B cell (primary cell): ENCODE measurements at regions not wholly inside any gene's neighbourhood (a gene's known extent, or its start where the extent isn't known, plus 50 kb on each side); places are given as distances from the start of the nearest gene placed in this dataset.

Source experiments
- ATAC-seq: fragments of 200-7000 bp; cut with Tn5 transposase; one replicate; pipeline ENCODE4 v1.10.0; 2021; ENCODE audit warnings: low read depth, mild to moderate bottlenecking, moderate number of reproducible peaks, moderate library complexity
- CTCF ChIA-PET: fragments of 350-600 bp; sonication (Branson Sonifier 250); formaldehyde crosslinking; loops from one replicate; lab custom pipeline; 2021; ENCODE audit warnings: antibody characterized with exemption, inconsistent platforms; lab: Charles Lee
- POLR2A ChIA-PET: fragments of 350-600 bp; sonication (Branson Sonifier 250); formaldehyde crosslinking; loops from one replicate; lab custom pipeline; 2021; ENCODE audit warnings: antibody characterized with exemption; lab: Charles Lee
- DNase-seq: peaks from one replicate; pipeline ENCODE4 v3.0.0; 2013
- H2AFZ ChIP-seq: 2 replicates; pipeline ENCODE4 v1.6.1; 2012; ENCODE audit warnings: mild to moderate bottlenecking, low read depth, low read length; ENCODE audit not compliant: insufficient read depth, poor library complexity, severe bottlenecking
- H3K27ac ChIP-seq, 2 donors: 1 replicate in 1 of 2; 2 replicates in 1 of 2; pipeline ENCODE4 v1.5.1; 2012 to 2013; ENCODE audit warnings: low read length in 2 of 2, mild to moderate bottlenecking in 2 of 2, moderate library complexity in 1 of 2
- H3K27me3 ChIP-seq, 4 experiments: fragments of 200-600 bp in 1 of 4; sonication (generic) in 1 of 4; replicated peaks in 1 of 4; 1 replicate in 2 of 4; 2 replicates in 2 of 4; pipeline versions ENCODE4 v1.6.1 to v1.7.0; 2013 to 2016; ENCODE audit warnings: low read length in 3 of 4, mild to moderate bottlenecking in 2 of 4, mixed read lengths in 1 of 4, moderate library complexity in 1 of 4; ENCODE audit not compliant: insufficient read depth in 4 of 4, control insufficient read depth in 3 of 4; ENCODE audit errors: control extremely low read depth in 1 of 4
- H3K36me3 ChIP-seq, 2 experiments: replicated peaks in 1 of 2; 1 replicate in 1 of 2; 2 replicates in 1 of 2; pipeline versions ENCODE4 v1.6.1 to v1.7.1; 2013; ENCODE audit warnings: low read length in 1 of 2; ENCODE audit not compliant: insufficient read depth in 2 of 2, control insufficient read depth in 1 of 2; ENCODE audit errors: control extremely low read depth in 1 of 2, extremely low read depth in 1 of 2
- H3K4me1 ChIP-seq, 2 donors: fragments of 200-600 bp in 1 of 2; sonication (generic) in 1 of 2; 1 replicate in 1 of 2; 2 replicates in 1 of 2; pipeline versions ENCODE4 v1.5.1 to v1.6.1; 2013 to 2017; ENCODE audit warnings: low read length in 2 of 2; ENCODE audit not compliant: control insufficient read depth in 2 of 2, insufficient read depth in 2 of 2
- H3K4me2 ChIP-seq: replicated peaks from 2 replicates; pipeline ENCODE3; 2012; ENCODE audit warnings: mild to moderate bottlenecking, low read depth, low read length; ENCODE audit not compliant: poor library complexity, severe bottlenecking
- H3K4me3 ChIP-seq, 5 experiments: fragments of 200-600 bp in 1 of 5; sonication (generic) in 1 of 5; 1 replicate in 3 of 5; 2 replicates in 2 of 5; pipeline versions ENCODE4 v1.5.1 to v1.7.0; 2011 to 2016; ENCODE audit warnings: low read length in 4 of 5, mild to moderate bottlenecking in 4 of 5, low read depth in 2 of 5, control low read depth in 1 of 5, moderate library complexity in 1 of 5; ENCODE audit not compliant: insufficient read depth in 1 of 5; ENCODE audit errors: control extremely low read depth in 1 of 5, extremely low read depth in 1 of 5
- H3K79me2 ChIP-seq: fragments of 200-600 bp; sonication (generic); one replicate; pipeline ENCODE4 v1.6.0; 2016; ENCODE audit warnings: low read length; ENCODE audit not compliant: control insufficient read depth, insufficient read depth
- H3K9ac ChIP-seq: fragments of 200-600 bp; sonication (generic); 2 replicates; pipeline ENCODE4 v1.6.1; 2017; ENCODE audit warnings: mild to moderate bottlenecking, low read length, moderate library complexity
- H3K9me3 ChIP-seq, 3 donors: one replicate each; pipeline versions ENCODE4 v1.6.1 to v1.7.1; 2013; ENCODE audit warnings: low read length in 2 of 3; ENCODE audit not compliant: control insufficient read depth in 2 of 3, insufficient read depth in 1 of 3; ENCODE audit errors: control extremely low read depth in 1 of 3
- H4K20me1 ChIP-seq: 2 replicates; pipeline ENCODE4 v1.6.0; 2012; ENCODE audit warnings: mild to moderate bottlenecking, low read length; ENCODE audit not compliant: insufficient read depth, control insufficient read depth, poor library complexity, severe bottlenecking
- H3K27ac Mint-ChIP-seq: one replicate; pipeline ENCODE4 v1.8.0; 2021; ENCODE audit warnings: mixed read lengths
- H3K27me3 Mint-ChIP-seq: one replicate; pipeline ENCODE4 v1.8.0; 2021; ENCODE audit warnings: mixed read lengths
- H3K4me1 Mint-ChIP-seq: one replicate; pipeline ENCODE4 v1.8.0; 2021; ENCODE audit warnings: mixed read lengths
- H3K4me3 Mint-ChIP-seq: one replicate; pipeline ENCODE4 v1.8.0; 2021; ENCODE audit warnings: mixed read lengths
- H3K9me3 Mint-ChIP-seq: one replicate; pipeline ENCODE4 v1.8.0; 2022; ENCODE audit warnings: mixed read lengths; ENCODE audit not compliant: insufficient read depth
- CTCF ChIP-seq: fragments of 200-600 bp; IDR thresholded peaks from one replicate; pipeline ENCODE4 v1.8.0; 2022; ENCODE audit warnings: antibody characterized with exemption, mild to moderate bottlenecking
- EZH2 ChIP-seq: IDR thresholded peaks from 2 replicates; pipeline ENCODE4 v1.6.1; 2012; ENCODE audit warnings: borderline replicate concordance, low read depth, mild to moderate bottlenecking, moderate library complexity, low read length; ENCODE audit not compliant: insufficient read depth, poor library complexity, severe bottlenecking
- WGBS: methylation state at CpG from one replicate; pipeline ENCODE4 v1.1.5; 2013; ENCODE audit warnings: missing lambda C conversion rate; ENCODE audit not compliant: insufficient coverage; 5-methylcytosine and 5-hydroxymethylcytosine counted together
- intact Hi-C: fragments of 100-400 bp; cut with micrococcal nuclease; formaldehyde crosslinking; loops from one replicate; pipeline ENCODE4 v1.10.0; 2022

- Mint-ChIP-seq H3K27me3 (no peaks in the 10 kb centered on the region), H3K27ac (no peak overlapping the region), H3K9me3 (no peaks in the 10 kb centered on the region), H3K4me3 (no peak overlapping the region), H3K4me1 (no peaks in the 10 kb centered on the region)
- ATAC-seq (no peak), DNase-seq (no peak)
- CTCF ChIA-PET, result no interaction called here
- no peak for TF ChIP-seq EZH2
- no peak for TF ChIP-seq CTCF
- H3K27me3 ChIP-seq, result no peaks in the 10 kb centered on the region
- no peaks in the 10 kb centered on the region for H4K20me1 ChIP-seq
- no peaks in the 10 kb centered on the region for H3K9me3 ChIP-seq
- H3K4me2 ChIP-seq, result no peak overlapping the region
- no peaks in the 10 kb centered on the region for H3K36me3 ChIP-seq
- H3K4me1 ChIP-seq, result no peaks in the 10 kb centered on the region
- WGBS, result no CpG with 5 or more reads among the region's 3 CpGs
- no peak overlapping the region for H3K4me3 ChIP-seq
- no peak overlapping the region for H3K9ac ChIP-seq
- H3K27ac ChIP-seq, result no peak overlapping the region
- POLR2A ChIA-PET, result no interaction called here
- intact Hi-C loops, result no loop called here
- no peak overlapping the region for H2AFZ ChIP-seq
- H3K79me2 ChIP-seq, result no peaks in the 10 kb centered on the region
Observed at GRCh38 chr20:10958279-10958678, 284.5 kb upstream of the JAG1 start.

DNA sequence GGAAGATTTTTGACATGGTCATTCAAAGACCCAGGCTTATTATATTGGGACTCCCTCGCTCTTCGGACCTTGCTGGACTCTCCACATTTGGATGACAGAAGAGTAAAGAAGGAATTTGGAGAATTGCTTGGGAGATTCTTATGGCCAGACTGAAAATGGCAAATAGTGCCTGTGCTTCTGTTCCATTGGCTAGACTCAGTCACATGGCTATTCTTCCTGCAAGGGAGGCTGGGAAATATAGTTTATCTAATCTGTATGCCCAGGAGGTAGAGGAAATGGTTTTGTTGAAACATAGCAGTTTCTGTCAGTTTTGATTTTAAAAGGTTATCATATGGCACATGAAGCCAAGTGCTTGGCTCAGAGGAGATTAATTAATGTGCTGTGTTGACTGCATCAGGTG lies 286.6 kb upstream of the JAG1 start:
- H2AFZ ChIP-seq, result no peak overlapping the region
- H3K27me3 ChIP-seq, result no peaks in the 10 kb centered on the region
- Mint-ChIP-seq H3K27me3 (no peaks in the 10 kb centered on the region), H3K9me3 (no peaks in the 10 kb centered on the region), H3K4me3 (no peak overlapping the region), H3K4me1 (no peaks in the 10 kb centered on the region), H3K27ac (no peak overlapping the region)
- H3K4me2 ChIP-seq, result no peak overlapping the region
- ChIA-PET CTCF (no interaction called here), POLR2A (no interaction called here)
- no peak overlapping the region for H3K9ac ChIP-seq
- WGBS, result 92% methylated on average over 2 of the region's 2 CpGs
- no peaks in the 10 kb centered on the region for H4K20me1 ChIP-seq
- H3K4me3 ChIP-seq, result no peak overlapping the region
- H3K79me2 ChIP-seq, result no peaks in the 10 kb centered on the region
- DNase-seq (no peak), ATAC-seq (no peak)
- no peaks in the 10 kb centered on the region for H3K4me1 ChIP-seq
- H3K27ac ChIP-seq, result no peak overlapping the region
- no peak for TF ChIP-seq EZH2
- no peak for TF ChIP-seq CTCF
- intact Hi-C loops, result no loop called here
- H3K9me3 ChIP-seq, result no peaks in the 10 kb centered on the region
- H3K36me3 ChIP-seq, result no peaks in the 10 kb centered on the region
